SK-N-MC (cell line): ENCODE measurements at regions not wholly inside any gene's neighbourhood (a gene's known extent, or its start where the extent isn't known, plus 50 kb on each side); places are given as distances from the start of the nearest gene placed in this dataset.

ENCODE experiments used
- DNase-seq: peaks from one replicate; pipeline ENCODE4 v3.0.0-alpha.2; 2011; ENCODE audit warnings: low read depth, low spot score
- H3K27ac ChIP-seq: fragments of 200-600 bp; sonication (generic); 2 replicates; pipeline ENCODE4 v1.5.1; 2016; ENCODE audit warnings: mixed run types
- H3K36me3 ChIP-seq: fragments of 200-600 bp; sonication (generic); 2 replicates; pipeline ENCODE4 v1.6.1; 2017; ENCODE audit warnings: antibody characterized with exemption, low read length, mixed read lengths; ENCODE audit not compliant: insufficient read depth
- H3K4me3 ChIP-seq: fragments of 200-600 bp; sonication (generic); 2 replicates; pipeline ENCODE4 v1.5.1; 2016
- H3K9ac ChIP-seq: fragments of 200-600 bp; sonication (generic); 2 replicates; pipeline ENCODE4 v1.8.0; 2017; ENCODE audit warnings: mixed run types, mixed read lengths; ENCODE audit not compliant: insufficient read length
- H3K9me3 ChIP-seq: fragments of 200-600 bp; sonication (generic); 2 replicates; pipeline ENCODE4 v1.6.1; 2017; ENCODE audit warnings: low read depth, mild to moderate bottlenecking, antibody characterized with exemption, low read length, moderate library complexity, mixed read lengths
- EZH2 ChIP-seq: fragments of 200-600 bp; sonication (generic); IDR thresholded peaks from one replicate; pipeline ENCODE4 v1.6.1; 2017; ENCODE audit warnings: antibody characterized with exemption
- FOXP2 ChIP-seq: optimal IDR thresholded peaks from 2 replicates; pipeline ENCODE3; 2011; ENCODE audit warnings: mild to moderate bottlenecking, moderate library complexity; ENCODE audit not compliant: insufficient read depth; ENCODE audit errors: extremely low read length, control extremely low read depth
- POLR2AphosphoS5 ChIP-seq: IDR thresholded peaks from 2 replicates; pipeline ENCODE4 v1.6.1; 2012; ENCODE audit warnings: mild to moderate bottlenecking, low read depth, low read length, borderline replicate concordance

DNA sequence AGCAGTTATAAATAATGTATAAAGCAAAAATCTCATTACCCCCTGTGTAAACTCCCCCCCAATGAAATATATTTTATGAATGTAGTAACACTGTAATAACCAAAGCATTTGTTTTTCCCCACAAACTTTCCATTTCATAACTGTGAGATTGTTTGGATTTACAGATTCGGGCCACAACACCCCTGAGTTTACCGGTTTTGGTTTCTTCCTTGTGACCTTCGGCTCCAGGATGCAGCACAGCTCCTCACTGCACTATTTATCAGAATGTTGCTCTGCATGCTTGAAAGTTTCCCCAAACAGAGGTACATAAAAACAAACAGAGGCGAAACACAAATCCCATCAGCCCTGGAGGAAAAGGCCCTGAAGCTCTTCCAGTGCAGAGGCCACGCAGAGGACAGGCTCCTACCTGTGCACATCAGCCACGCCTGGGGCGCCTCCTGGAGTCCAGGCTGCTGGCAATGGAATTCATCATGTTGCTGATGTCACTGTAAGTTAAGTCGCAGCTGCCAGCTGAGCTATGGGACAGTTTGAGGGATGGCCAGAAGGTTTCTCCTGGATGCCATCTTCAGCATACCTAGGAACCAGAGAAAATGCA, 122.0 kb downstream of the LMO4 start:
- no peak for DNase-seq
- Histone ChIP-seq H3K9ac (no peak overlapping the region), H3K9me3 (no peaks in the 10 kb centered on the region), H3K36me3 (no peaks in the 10 kb centered on the region), H3K4me3 (no peak overlapping the region), H3K27ac (no peak overlapping the region)
- no peak for TF ChIP-seq FOXP2
- TF ChIP-seq POLR2AphosphoS5 = no peak
- TF ChIP-seq EZH2 = no peak

GRCh38 chr1:87451229-87451920, 122.7 kb downstream of the LMO4 start:
- H3K4me3 ChIP-seq = no peak overlapping the region
- no peak overlapping the region for H3K9ac ChIP-seq
- no peak for DNase-seq
- no peaks in the 10 kb centered on the region for H3K36me3 ChIP-seq
- no peak for TF ChIP-seq FOXP2
- TF ChIP-seq EZH2 = no peak
- no peak for TF ChIP-seq POLR2AphosphoS5
- no peaks in the 10 kb centered on the region for H3K9me3 ChIP-seq
- H3K27ac ChIP-seq = no peak overlapping the region

DNA sequence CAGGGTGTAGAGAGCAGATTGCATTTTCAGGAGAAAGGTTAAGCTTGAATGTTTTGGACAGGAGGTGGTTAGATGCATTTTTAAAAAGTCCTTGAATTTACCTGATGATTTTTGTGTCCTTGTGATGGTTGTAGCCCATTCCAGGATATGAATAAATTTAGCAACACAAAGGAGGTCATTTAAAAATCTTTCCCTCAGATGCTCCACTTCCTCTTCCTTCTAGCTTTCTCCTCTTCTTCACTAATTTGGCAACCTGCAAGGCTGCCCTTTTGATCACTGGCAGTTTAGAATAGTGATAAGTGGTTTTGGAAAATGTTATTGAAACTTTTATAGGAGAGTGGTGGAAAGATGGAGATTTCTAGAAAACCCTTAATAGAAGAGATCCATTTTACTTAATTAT, 124.0 kb downstream of the LMO4 start:
- Histone ChIP-seq H3K27ac (no peak overlapping the region), H3K9ac (no peak overlapping the region), H3K9me3 (no peaks in the 10 kb centered on the region), H3K4me3 (no peak overlapping the region), H3K36me3 (no peaks in the 10 kb centered on the region)
- no peak for TF ChIP-seq POLR2AphosphoS5
- TF ChIP-seq EZH2 = no peak
- TF ChIP-seq FOXP2 = no peak
- no peak for DNase-seq

GRCh38 chr1:87457408-87457807, 128.7 kb downstream of the LMO4 start:
- Histone ChIP-seq H3K27ac (no peak overlapping the region), H3K4me3 (no peak overlapping the region), H3K9ac (no peak overlapping the region), H3K9me3 (no peaks in the 10 kb centered on the region), H3K36me3 (no peaks in the 10 kb centered on the region)
- TF ChIP-seq FOXP2 (no peak), EZH2 (no peak), POLR2AphosphoS5 (no peak)
- no peak for DNase-seq

DNA sequence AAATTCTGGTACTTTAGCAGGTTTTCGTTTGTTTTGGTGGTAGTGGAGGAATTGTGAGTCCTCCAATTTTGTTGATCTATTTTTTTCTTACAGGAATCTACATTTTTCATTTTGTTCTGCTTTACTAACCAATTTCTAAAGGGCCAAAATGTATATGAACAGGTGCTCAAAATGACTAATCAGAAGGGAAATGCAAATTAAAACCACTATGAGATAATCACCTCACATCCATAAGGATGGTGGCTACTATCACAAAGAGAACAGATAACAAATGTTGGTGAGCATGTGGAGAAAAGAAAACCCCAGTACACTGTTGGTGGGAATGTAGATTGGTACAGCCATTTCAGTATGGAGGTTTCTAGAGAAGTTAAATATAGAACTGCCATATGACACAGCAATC, 134.2 kb downstream of the LMO4 start:
- no peak overlapping the region for H3K9ac ChIP-seq
- no peak overlapping the region for H3K4me3 ChIP-seq
- no peaks in the 10 kb centered on the region for H3K9me3 ChIP-seq
- DNase-seq = no peak
- no peaks in the 10 kb centered on the region for H3K36me3 ChIP-seq
- no peak overlapping the region for H3K27ac ChIP-seq
- TF ChIP-seq EZH2 (no peak), POLR2AphosphoS5 (no peak), FOXP2 (no peak)

- Histone ChIP-seq H3K27ac (no peak overlapping the region), H3K9me3 (no peaks in the 10 kb centered on the region), H3K9ac (no peak overlapping the region), H3K4me3 (no peak overlapping the region), H3K36me3 (no peaks in the 10 kb centered on the region)
- no peak for DNase-seq
- TF ChIP-seq FOXP2 (no peak), EZH2 (no peak), POLR2AphosphoS5 (no peak)
These were observed 135.4 kb downstream of the LMO4 start for GRCh38 chr1:87464022-87464490.

DNA sequence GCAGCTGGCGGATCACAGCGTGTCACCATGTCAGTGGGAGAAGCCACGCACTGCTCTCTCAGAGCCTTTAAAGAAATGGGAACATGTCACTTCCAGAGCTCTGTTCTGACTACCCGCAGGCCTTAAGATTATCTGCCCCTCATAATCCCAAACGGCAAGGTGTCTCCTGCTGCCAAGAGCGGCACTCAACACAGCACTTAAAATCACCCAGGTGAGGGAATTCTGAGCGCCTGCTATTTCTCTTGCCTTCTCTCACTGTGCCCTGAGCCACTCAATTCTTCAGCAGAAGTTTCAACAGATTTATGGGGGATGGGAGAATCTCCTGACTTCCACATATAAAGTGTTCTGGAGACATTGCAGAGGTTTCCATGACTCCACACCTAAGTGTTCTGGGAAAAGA, 137.9 kb downstream of the LMO4 start:
- H3K36me3 ChIP-seq = no peaks in the 10 kb centered on the region
- H3K27ac ChIP-seq = no peak overlapping the region
- no peaks in the 10 kb centered on the region for H3K9me3 ChIP-seq
- no peak for DNase-seq
- H3K9ac ChIP-seq = no peak overlapping the region
- H3K4me3 ChIP-seq = no peak overlapping the region
- TF ChIP-seq FOXP2 (no peak), POLR2AphosphoS5 (no peak), EZH2 (no peak)

DNA sequence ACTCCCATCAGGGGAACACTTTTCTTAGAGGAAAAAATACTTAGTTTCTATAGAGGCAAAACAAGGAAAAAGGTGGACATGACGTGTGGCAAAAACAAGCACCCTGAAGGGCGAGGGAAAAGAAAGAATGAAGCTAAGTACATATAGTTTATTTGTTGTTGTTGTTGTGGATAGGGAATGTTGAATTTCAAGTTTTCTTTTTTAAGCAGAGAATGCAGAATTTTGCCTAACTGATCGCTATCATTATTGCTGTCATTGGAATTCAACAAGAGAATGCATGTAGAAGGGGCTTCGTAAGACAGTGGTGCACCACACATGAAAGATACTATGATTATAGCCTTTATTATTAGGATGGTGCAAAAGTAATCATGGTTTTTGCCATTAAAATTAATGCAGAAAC, 144.0 kb downstream of the LMO4 start:
- Histone ChIP-seq H3K9me3 (no peaks in the 10 kb centered on the region), H3K36me3 (no peaks in the 10 kb centered on the region), H3K27ac (no peak overlapping the region), H3K9ac (no peak overlapping the region), H3K4me3 (no peak overlapping the region)
- TF ChIP-seq EZH2 = no peak
- TF ChIP-seq POLR2AphosphoS5 = no peak
- TF ChIP-seq FOXP2 = no peak
- no peak for DNase-seq
